Gastroesophageal sphincter (tissue), 4 donors: ENCODE measurements at regions not wholly inside any gene's neighbourhood (a gene's known extent, or its start where the extent isn't known, plus 50 kb on each side); places are given as distances from the start of the nearest gene placed in this dataset.

Experiments
- ATAC-seq: fragments of 150-250 bp; one replicate; pipeline ENCODE4 v1.9.1; 2016; ENCODE audit warnings: mild to moderate bottlenecking, moderate library complexity
- H3K27ac ChIP-seq, 4 donors: fragments of 200-600 bp; sonication (generic) in 3 of 4; 1 replicate in 3 of 4; 2 replicates in 1 of 4; pipeline ENCODE4 v1.5.1; 2016 to 2019
- H3K27me3 ChIP-seq: fragments of 200-600 bp; sonication (generic); one replicate; pipeline ENCODE4 v1.5.1; 2019
- H3K36me3 ChIP-seq, 2 donors: fragments of 200-600 bp; sonication (generic); one replicate each; pipeline ENCODE4 v1.5.1; 2019; ENCODE audit warnings: control low read depth in 1 of 2
- H3K4me1 ChIP-seq, 3 donors: fragments of 200-600 bp; sonication (generic); 1 replicate in 2 of 3; 2 replicates in 1 of 3; pipeline ENCODE4 v1.5.1; 2016 to 2019; ENCODE audit warnings: control low read depth in 2 of 3
- H3K4me3 ChIP-seq, 2 donors: fragments of 200-600 bp; sonication (generic); one replicate each; pipeline ENCODE4 v1.5.1; 2019; ENCODE audit warnings: mild to moderate bottlenecking in 1 of 2, moderate library complexity in 1 of 2
- H3K9me3 ChIP-seq, 3 donors: fragments of 200-600 bp; sonication (generic); one replicate each; pipeline ENCODE4 v1.5.1; 2017 to 2019; ENCODE audit warnings: control low read depth in 2 of 3
- CTCF ChIP-seq, 4 experiments: fragments of 200-600 bp in 2 of 4; fragments of 450-650 bp in 2 of 4; sonication (generic) in 1 of 4; IDR thresholded peaks; one replicate each; pipeline ENCODE4 v1.5.1; 2017 to 2019; ENCODE audit warnings: antibody characterized with exemption in 4 of 4, mild to moderate bottlenecking in 2 of 4, moderate library complexity in 2 of 4
- EP300 ChIP-seq: sonication (generic); formaldehyde crosslinking; IDR thresholded peaks from one replicate; pipeline ENCODE4 v1.6.1; 2017; ENCODE audit warnings: antibody characterized with exemption, mild to moderate bottlenecking
- POLR2A ChIP-seq, 2 donors: fragments of 450-650 bp; IDR thresholded peaks; one replicate each; pipeline ENCODE4 v1.6.1; 2017; ENCODE audit warnings: antibody characterized with exemption in 2 of 2, mild to moderate bottlenecking in 2 of 2, moderate library complexity in 1 of 2
- POLR2AphosphoS5 ChIP-seq: sonication (generic); formaldehyde crosslinking; IDR thresholded peaks from one replicate; pipeline ENCODE4 v1.6.1; 2017; ENCODE audit warnings: antibody characterized with exemption
- WGBS, 2 donors: methylation state at CpG; one replicate each; pipeline ENCODE4 v1.1.5; 2018; ENCODE audit warnings: low coverage in 1 of 2; 5-methylcytosine and 5-hydroxymethylcytosine counted together

GRCh38 chr5:54370982-54371381, 60.6 kb upstream of the ARL15 start:
- H3K9me3 ChIP-seq, result no peaks in the 10 kb centered on the region
- H3K36me3 ChIP-seq, result no peaks in the 10 kb centered on the region
- H3K4me1 ChIP-seq, result no peaks in the 10 kb centered on the region
- no peak for TF ChIP-seq CTCF (IDR thresholded peaks at IDR 0.05)
- no peak for TF ChIP-seq POLR2A (IDR thresholded peaks at IDR 0.05)
- no peak for TF ChIP-seq POLR2AphosphoS5
- no peak for TF ChIP-seq EP300
- H3K4me3 ChIP-seq, result no peak overlapping the region
- ATAC-seq, result no peak
- no peak overlapping the region for H3K27ac ChIP-seq
- H3K27me3 ChIP-seq, result no peaks in the 10 kb centered on the region

GRCh38 chr5:54367844-54368243, 57.5 kb upstream of the ARL15 start:
- H3K4me3 ChIP-seq, result no peak overlapping the region
- no peaks in the 10 kb centered on the region for H3K27me3 ChIP-seq
- no peaks in the 10 kb centered on the region for H3K36me3 ChIP-seq
- no peaks in the 10 kb centered on the region for H3K9me3 ChIP-seq
- H3K27ac ChIP-seq, result no peak overlapping the region
- TF ChIP-seq POLR2AphosphoS5, result no peak
- no peak for TF ChIP-seq POLR2A (IDR thresholded peaks at IDR 0.05)
- TF ChIP-seq CTCF (IDR thresholded peaks at IDR 0.05), result no peak
- TF ChIP-seq EP300, result no peak
- no peak for ATAC-seq
- WGBS, 2 donors, result 83% methylated on average over 1 of the region's 1 CpG; no CpG with 5 or more reads in 1 of the 2 donors
- no peaks in the 10 kb centered on the region for H3K4me1 ChIP-seq

- Histone ChIP-seq H3K4me3 (no peak overlapping the region), H3K36me3 (no peaks in the 10 kb centered on the region), H3K9me3 (no peaks in the 10 kb centered on the region), H3K27me3 (no peaks in the 10 kb centered on the region), H3K27ac (no peak overlapping the region), H3K4me1 (no peaks in the 10 kb centered on the region)
- no peak for ATAC-seq
- TF ChIP-seq CTCF (IDR thresholded peaks at IDR 0.05) (no peak), EP300 (no peak), POLR2A (IDR thresholded peaks at IDR 0.05) (no peak), POLR2AphosphoS5 (no peak)
Measured at GRCh38 chr5:54366707-54367106, 56.3 kb upstream of the ARL15 start.

GRCh38 chr5:54363669-54364068, 53.3 kb upstream of the ARL15 start:
- H3K36me3 ChIP-seq, result no peaks in the 10 kb centered on the region
- H3K27ac ChIP-seq, result no peak overlapping the region
- no peaks in the 10 kb centered on the region for H3K27me3 ChIP-seq
- ATAC-seq, result no peak
- TF ChIP-seq POLR2A (IDR thresholded peaks at IDR 0.05) (no peak), POLR2AphosphoS5 (no peak), EP300 (no peak), CTCF (IDR thresholded peaks at IDR 0.05) (no peak)
- no peak overlapping the region for H3K4me3 ChIP-seq
- no peaks in the 10 kb centered on the region for H3K9me3 ChIP-seq
- H3K4me1 ChIP-seq, result no peaks in the 10 kb centered on the region

GRCh38 chr5:54362992-54363625, 52.7 kb upstream of the ARL15 start:
- H3K4me1 ChIP-seq, result no peaks in the 10 kb centered on the region
- no peak overlapping the region for H3K4me3 ChIP-seq
- H3K27me3 ChIP-seq, result no peaks in the 10 kb centered on the region
- TF ChIP-seq POLR2A (IDR thresholded peaks at IDR 0.05) (no peak), POLR2AphosphoS5 (no peak), CTCF (IDR thresholded peaks at IDR 0.05) (no peak), EP300 (no peak)
- H3K9me3 ChIP-seq, result no peaks in the 10 kb centered on the region
- ATAC-seq, result no peak
- H3K36me3 ChIP-seq, result no peaks in the 10 kb centered on the region
- no peak overlapping the region for H3K27ac ChIP-seq
